SIG-M5 (cell line): ENCODE measurements at regions not wholly inside any gene's neighbourhood (a gene's known extent, or its start where the extent isn't known, plus 50 kb on each side); places are given as distances from the start of the nearest gene placed in this dataset.
"Not testable (repeated sequence)": the region's sequence is repeated elsewhere in the genome, so short reads cannot be mapped to it uniquely, and the experiment has no call there.

Experiments used
- DNase-seq: peaks from one replicate; lab custom pipeline; 2025; lab: John Stamatoyannopoulos, UW

GRCh38 chr2:66103581-66103980, 331.3 kb upstream of the MEIS1 start:
- DNase-seq: no peak

GRCh38 chr2:66101206-66101605, 333.7 kb upstream of the MEIS1 start:
- no peak for DNase-seq

GRCh38 chr2:66095820-66096345, 339.0 kb upstream of the MEIS1 start:
- no peak for DNase-seq

GRCh38 chr2:66094689-66095088, 340.2 kb upstream of the MEIS1 start:
- DNase-seq: not testable (repeated sequence)

- DNase-seq: no peak
Measured at GRCh38 chr2:66093371-66093770, 341.6 kb upstream of the MEIS1 start.

GRCh38 chr2:66084948-66085590, 349.9 kb upstream of the MEIS1 start:
- no peak for DNase-seq

- DNase-seq: no peak
Measured at GRCh38 chr2:66082581-66082980, 352.3 kb upstream of the MEIS1 start.

- no peak for DNase-seq
Measured at GRCh38 chr2:66080127-66080526, 354.8 kb upstream of the MEIS1 start.

- no peak for DNase-seq
Measured at GRCh38 chr2:66073172-66073571, 361.8 kb upstream of the MEIS1 start.

GRCh38 chr2:66070721-66071602, 364.0 kb upstream of the MEIS1 start:
- no peak for DNase-seq

GRCh38 chr2:66069937-66070720, 364.8 kb upstream of the MEIS1 start:
- no peak for DNase-seq

GRCh38 chr2:66066032-66066431, 368.9 kb upstream of the MEIS1 start:
- DNase-seq: no peak

- DNase-seq: no peak
Measured at GRCh38 chr2:66059332-66059731, 375.6 kb upstream of the MEIS1 start.

GRCh38 chr2:66058675-66059074, 376.2 kb upstream of the MEIS1 start:
- DNase-seq: no peak

- no peak for DNase-seq
Measured at GRCh38 chr2:66057844-66058243, 377.1 kb upstream of the MEIS1 start.

GRCh38 chr2:66050392-66050791, 384.5 kb upstream of the MEIS1 start:
- DNase-seq: no peak

GRCh38 chr2:66048667-66049066, 386.3 kb upstream of the MEIS1 start:
- DNase-seq: no peak

GRCh38 chr2:66041902-66042657, 392.8 kb upstream of the MEIS1 start:
- DNase-seq: no peak

GRCh38 chr2:66036948-66037347, 398.0 kb upstream of the MEIS1 start:
- no peak for DNase-seq

- no peak for DNase-seq
Measured at GRCh38 chr2:66034467-66034866, 400.5 kb upstream of the MEIS1 start.

GRCh38 chr2:66032226-66032775, 402.6 kb upstream of the MEIS1 start:
- DNase-seq: no peak
